ENCODE measurements at regions not wholly inside any gene's neighbourhood (a gene's known extent, or its start where the extent isn't known, plus 50 kb on each side); places are given as distances from the start of the nearest gene placed in this dataset.
"Not testable (repeated sequence)": the region's sequence is repeated elsewhere in the genome, so short reads cannot be mapped to it uniquely, and the experiment has no call there.

DNA sequence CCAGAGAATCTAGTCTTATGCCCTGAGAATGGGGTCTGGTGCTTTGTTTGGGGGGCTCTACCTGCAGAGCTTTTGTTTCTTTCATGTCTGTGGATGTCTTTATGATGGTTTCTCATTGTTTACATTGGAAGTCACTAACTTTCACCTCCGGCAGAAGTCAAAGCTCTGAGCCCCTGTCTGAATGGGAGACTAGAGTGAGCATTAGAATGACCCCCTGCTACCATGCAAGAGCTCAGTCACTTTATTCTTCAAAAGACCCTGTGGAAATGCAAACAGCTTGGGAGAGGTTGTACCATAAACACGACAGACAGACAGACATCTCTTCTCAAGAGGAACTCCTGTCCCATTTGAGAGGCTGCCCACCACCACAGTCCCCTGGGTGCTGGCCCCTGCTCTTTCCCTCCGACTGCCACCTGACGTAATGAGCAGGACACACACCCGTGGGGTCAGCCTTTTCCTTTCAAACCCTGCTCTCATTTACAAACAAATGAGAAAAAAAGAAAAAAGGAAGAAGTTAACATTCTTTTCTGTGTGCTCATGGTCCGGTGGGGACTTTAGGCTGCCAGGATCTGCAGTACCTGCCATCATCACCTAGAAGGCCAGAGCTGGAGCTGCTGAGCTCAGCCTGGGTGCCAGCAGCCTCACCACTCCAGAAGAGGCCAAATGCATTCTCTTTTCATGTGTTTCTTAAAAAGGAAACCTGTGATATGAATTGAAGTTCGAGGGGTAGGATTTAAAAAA lies 91.6 kb downstream of the FZD1 start:
- no peak for DNase-seq (ENCODE audit: low spot score)

DNA sequence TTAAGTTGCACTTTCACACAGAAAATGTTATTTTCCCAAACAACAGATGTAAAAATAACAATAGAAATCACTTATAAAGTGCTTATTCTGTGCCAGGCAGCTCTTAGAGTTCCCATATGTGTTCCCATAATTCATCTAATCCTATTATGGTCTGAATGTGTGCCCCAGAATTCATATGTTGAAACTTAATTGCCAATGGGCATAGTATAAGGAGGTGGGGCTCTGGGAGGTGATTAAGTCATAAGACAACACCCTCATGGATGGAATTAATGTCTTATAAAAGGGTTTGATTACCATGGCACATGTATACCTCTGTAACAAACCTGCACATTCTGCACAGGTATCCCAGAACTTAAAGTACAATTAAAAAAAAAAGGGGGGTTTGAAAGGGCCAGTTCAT lies 92.7 kb downstream of the FZD1 start:
- DNase-seq (ENCODE audit: low spot score) = no peak

DNA sequence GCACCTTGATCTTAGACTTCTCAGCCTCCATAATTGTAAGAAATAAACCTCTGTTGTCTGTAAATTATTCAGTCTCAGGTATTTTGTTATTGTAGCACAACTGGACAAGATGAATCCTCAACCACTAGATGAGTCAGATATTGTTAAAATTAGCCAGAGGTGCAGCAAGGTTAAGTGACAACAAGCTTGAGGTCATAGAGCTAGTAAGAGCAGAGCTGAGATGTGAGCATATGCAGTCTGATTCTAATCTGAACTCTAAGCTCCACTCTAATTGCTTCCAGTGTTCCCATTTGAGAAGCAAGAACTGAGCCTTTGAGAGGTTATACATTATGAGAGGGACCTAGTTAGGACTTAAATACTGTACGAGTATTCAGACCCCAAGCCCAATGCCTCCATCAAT lies 93.1 kb downstream of the FZD1 start:
- DNase-seq (ENCODE audit: low spot score) = no peak

DNA sequence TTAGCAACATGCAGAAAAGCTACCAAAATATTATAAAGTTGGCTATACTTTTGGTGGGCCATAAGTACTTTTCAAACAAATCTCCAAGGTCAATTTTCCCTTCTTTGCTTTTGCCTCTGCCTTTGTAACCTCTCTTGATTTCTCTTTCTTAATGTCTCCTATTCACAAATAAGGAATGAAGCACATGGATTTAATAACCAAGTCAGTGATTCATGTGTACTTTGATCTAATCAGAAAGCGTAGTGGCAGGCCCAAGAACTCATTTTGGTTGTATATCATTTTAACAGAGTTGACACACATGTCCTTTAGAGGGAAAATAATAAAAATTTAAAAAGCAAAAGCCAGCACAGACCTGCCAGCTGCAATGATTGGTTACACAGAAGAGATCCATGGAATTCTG lies 93.7 kb downstream of the FZD1 start:
- no peak for DNase-seq (ENCODE audit: low spot score)

GRCh38 chr7:91358303-91358702 lies 94.1 kb downstream of the FZD1 start:
- DNase-seq (ENCODE audit: low spot score) = no peak

- DNase-seq (ENCODE audit: low spot score) = not testable (repeated sequence)
These were observed 100.9 kb downstream of the FZD1 start for GRCh38 chr7:91365097-91365496.

DNA sequence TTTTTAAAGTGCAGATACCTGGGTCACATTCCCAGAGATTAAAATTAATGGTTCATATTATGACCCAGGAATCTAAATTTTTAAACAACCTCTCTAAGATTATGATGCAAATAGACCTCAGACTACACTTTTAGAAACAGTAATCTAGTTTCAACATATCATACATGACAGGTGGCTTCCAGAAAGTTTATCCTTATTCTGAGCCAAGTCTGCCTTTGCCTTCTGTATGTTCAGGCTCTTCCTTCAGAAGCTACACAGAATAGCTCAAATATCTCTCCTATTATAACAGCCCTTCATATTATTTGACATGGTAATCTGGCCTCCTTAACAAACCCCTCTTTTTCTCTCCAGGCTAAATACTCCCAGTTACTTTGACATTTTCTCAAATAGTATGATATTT lies 101.9 kb downstream of the FZD1 start:
- DNase-seq (ENCODE audit: low spot score) = no peak

DNA sequence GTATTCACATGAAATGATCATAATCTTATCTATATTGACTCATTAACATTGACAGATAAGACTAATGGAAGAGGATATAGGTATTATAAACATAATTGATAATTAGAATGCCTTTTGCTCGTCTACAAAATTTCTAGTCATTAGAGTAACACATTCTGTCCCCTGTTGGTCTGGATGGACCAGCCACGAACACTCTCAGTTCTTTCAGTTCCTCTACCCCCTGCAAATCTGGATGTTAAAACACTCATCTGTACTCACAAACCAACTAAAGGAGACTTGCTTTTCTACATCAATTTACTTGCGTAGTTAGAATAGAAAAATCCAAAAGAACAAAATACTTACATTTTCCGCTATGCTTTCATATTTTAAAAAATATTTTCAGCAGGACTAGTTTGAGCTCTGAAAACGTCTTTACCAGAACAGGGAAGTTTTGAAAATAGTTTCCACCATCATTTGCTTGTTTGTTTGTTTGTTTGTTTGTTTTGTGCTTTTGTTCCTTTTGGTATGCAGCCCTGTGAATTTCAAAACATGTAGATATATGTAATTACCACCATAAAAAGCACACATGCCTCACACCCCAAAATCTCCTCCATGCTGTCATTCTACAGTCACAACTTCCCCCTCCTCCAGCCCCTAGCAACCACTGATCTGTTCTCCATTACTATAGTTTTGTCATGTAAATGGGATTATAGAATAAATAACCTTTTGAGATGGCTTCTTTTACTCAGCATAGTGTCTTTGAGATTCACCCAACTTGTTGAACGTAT lies 103.8 kb downstream of the FZD1 start:
- no peak for DNase-seq (ENCODE audit: low spot score)

DNA sequence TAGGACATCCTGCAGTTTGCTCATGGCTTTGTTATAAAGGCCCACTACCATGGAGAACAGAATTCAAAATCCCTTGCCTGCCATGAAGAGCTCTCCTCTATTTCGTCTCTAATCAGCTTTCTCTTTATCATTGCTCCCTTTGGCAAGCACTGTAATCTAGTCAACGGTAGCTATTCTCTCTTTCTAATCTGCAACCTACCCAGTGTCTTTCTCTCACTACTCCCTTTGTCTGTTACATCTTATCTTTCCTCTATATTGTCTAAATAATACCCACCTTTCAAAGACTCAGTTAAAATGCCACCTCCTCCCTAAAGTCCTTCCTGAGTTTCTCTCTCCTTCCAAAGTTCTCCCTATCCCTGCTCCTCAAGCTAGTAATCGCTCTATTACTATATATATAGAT lies 108.1 kb downstream of the FZD1 start:
- no peak for DNase-seq (ENCODE audit: low spot score)

GRCh38 chr7:91373111-91373800 lies 109.0 kb downstream of the FZD1 start:
- DNase-seq (ENCODE audit: low spot score) = no peak

DNA sequence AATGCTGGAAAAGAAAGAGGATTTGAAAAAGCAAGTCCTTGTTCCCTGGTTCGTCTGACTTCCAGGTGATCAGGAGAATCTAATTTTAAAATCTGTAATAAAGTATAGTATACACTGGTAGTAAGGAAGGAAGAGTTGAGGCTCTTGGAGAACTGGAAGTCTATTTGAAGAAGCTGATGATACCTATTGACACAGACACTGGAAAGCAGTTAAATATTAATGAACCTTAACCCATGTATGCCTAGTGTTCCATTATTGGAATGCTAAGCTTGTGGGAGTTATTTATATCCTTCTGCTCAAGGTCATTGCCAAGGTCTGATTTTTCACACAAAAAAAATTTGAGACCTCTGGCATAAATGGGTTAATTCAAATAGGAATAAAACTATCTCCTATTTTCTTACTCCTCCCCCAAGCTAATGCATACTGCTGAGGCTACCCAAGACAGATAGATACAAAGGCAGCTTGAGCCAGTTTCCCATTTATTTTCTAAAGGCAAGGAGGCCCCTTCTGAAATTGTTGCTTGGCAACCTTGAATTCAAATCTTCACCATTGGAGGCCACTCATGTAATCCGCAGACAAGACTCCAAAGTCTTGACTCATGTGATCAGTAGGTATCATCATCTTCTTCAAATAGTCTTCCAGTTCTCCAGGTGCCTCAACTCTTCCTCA lies 110.2 kb downstream of the FZD1 start:
- no peak for DNase-seq (ENCODE audit: low spot score)

GRCh38 chr7:91375378-91375777 lies 111.1 kb downstream of the FZD1 start:
- no peak for DNase-seq (ENCODE audit: low spot score)

- DNase-seq (ENCODE audit: low spot score) = no peak
These were observed 113.9 kb downstream of the FZD1 start for GRCh38 chr7:91378131-91378530.

GRCh38 chr7:91379236-91379635 lies 115.0 kb downstream of the FZD1 start:
- no peak for DNase-seq (ENCODE audit: low spot score)

- DNase-seq (ENCODE audit: low spot score) = no peak
These were observed 115.8 kb downstream of the FZD1 start for GRCh38 chr7:91379991-91380390.

GRCh38 chr7:91383053-91383904 lies 119.0 kb downstream of the FZD1 start:
- DNase-seq (ENCODE audit: low spot score) = no peak

GRCh38 chr7:91383905-91384274 lies 119.7 kb downstream of the FZD1 start:
- no peak for DNase-seq (ENCODE audit: low spot score)

GRCh38 chr7:91394757-91395156 lies 130.5 kb downstream of the FZD1 start:
- not testable (repeated sequence) for DNase-seq (ENCODE audit: low spot score)

DNA sequence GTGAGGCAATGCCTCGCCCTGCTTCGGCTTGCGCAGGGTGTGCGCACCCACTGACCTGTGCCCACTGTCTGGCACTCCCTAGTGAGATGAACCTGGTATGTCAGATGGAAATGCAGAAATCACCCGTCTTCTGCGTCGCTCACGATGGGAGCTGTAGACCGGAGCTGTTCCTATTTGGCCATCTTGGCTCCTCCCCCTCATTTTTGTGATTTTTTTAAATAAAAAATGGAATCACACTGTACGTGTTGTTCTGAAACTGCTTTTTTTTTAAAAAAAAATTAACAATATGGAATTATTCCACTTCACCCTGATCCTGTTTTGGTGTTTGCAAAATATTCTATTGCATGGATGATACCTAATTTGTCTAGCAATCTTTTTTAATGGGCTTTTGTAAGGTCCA lies 131.1 kb downstream of the FZD1 start:
- DNase-seq (ENCODE audit: low spot score) = not testable (repeated sequence)

DNA sequence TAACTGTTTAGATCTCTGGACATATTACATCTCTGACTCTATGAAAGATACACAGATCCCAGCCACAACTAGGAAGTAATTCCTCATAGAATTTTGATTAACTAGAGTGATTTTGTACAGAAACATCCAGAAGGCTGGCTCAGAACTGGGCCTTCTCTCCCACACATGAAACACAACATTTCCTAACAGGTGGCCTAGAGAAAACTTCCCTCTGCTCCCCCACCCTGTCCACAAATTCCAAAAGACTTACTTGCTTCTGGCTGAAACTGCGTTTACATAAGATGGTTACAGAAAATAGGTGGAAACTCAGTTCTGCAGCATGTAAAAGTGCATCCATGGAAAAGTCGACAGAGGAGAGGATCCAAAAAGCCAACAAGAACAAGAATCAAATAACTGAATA lies 132.9 kb downstream of the FZD1 start:
- DNase-seq (ENCODE audit: low spot score) = no peak

- DNase-seq (ENCODE audit: low spot score) = no peak
These were observed 133.4 kb downstream of the FZD1 start for GRCh38 chr7:91397612-91398011.

- no peak for DNase-seq (ENCODE audit: low spot score)
These were observed 134.1 kb downstream of the FZD1 start for GRCh38 chr7:91398341-91398740.

Data from putamen (tissue), 1 donor.